Lung (tissue), 11 donors: ENCODE measurements at regions not wholly inside any gene's neighbourhood (a gene's known extent, or its start where the extent isn't known, plus 50 kb on each side); places are given as distances from the start of the nearest gene placed in this dataset.

Source experiments
- ATAC-seq: fragments of 200-7000 bp; cut with Tn5 transposase; one replicate; pipeline ENCODE4 v1.9.1; 2020; ENCODE audit warnings: moderate number of reproducible peaks; ENCODE audit not compliant: insufficient read depth, low FRiP score
- DNase-seq, 3 donors: peaks; one replicate each; pipeline ENCODE4 v3.0.0-alpha.2; 2013 to 2017
- H3K27ac ChIP-seq, 2 donors: one replicate each; pipeline ENCODE4 v1.5.1; 2013; ENCODE audit warnings: mild to moderate bottlenecking in 2 of 2, moderate library complexity in 2 of 2, control low read depth in 1 of 2, inconsistent platforms in 1 of 2, low read depth in 1 of 2, low read length in 1 of 2
- H3K27me3 ChIP-seq, 3 donors: one replicate each; pipeline ENCODE4 v1.5.1; 2013; ENCODE audit warnings: low read length in 2 of 3; ENCODE audit not compliant: control insufficient read depth in 3 of 3, insufficient read depth in 3 of 3
- H3K36me3 ChIP-seq, 4 donors: one replicate each; pipeline ENCODE4 v1.5.1; 2013; ENCODE audit warnings: low read length in 4 of 4, mild to moderate bottlenecking in 1 of 4, moderate library complexity in 1 of 4; ENCODE audit not compliant: control insufficient read depth in 4 of 4, insufficient read depth in 4 of 4
- H3K4me1 ChIP-seq, 5 donors: one replicate each; pipeline ENCODE4 v1.5.1; 2013; ENCODE audit warnings: low read length in 5 of 5, mild to moderate bottlenecking in 2 of 5, moderate library complexity in 1 of 5; ENCODE audit not compliant: control insufficient read depth in 5 of 5, insufficient read depth in 5 of 5
- H3K4me3 ChIP-seq: one replicate; pipeline ENCODE4 v1.5.1; 2013; ENCODE audit warnings: mild to moderate bottlenecking, control low read depth, moderate library complexity
- H3K9ac ChIP-seq, 2 donors: one replicate each; pipeline ENCODE4 v1.5.1; 2013; ENCODE audit warnings: low read length in 2 of 2, control low read depth in 1 of 2; ENCODE audit not compliant: insufficient read depth in 1 of 2
- H3K9me3 ChIP-seq, 4 donors: one replicate each; pipeline ENCODE4 v1.5.1; 2013; ENCODE audit warnings: low read length in 3 of 4, mild to moderate bottlenecking in 1 of 4, moderate library complexity in 1 of 4; ENCODE audit not compliant: control insufficient read depth in 4 of 4, insufficient read depth in 3 of 4
- CTCF ChIP-seq: IDR thresholded peaks from 2 replicates; pipeline ENCODE4 v1.5.1; 2012; ENCODE audit warnings: mild to moderate bottlenecking; ENCODE audit errors: control extremely low read depth, extremely low read depth
- WGBS, 2 donors: extraction: QIAGEN DNeasy Blood & Tissue Kit; methylation state at CpG; one replicate each; pipeline ENCODE4 v1.1.7; 2013; 5-methylcytosine and 5-hydroxymethylcytosine counted together
- donor health status: control.
- donor health status: control.
- donor health status: Bipolar disorder and iron deficiency.
- donor health status: healthy.
- donor health status: DM: yes; HTN: yes; CAD: no.

GRCh38 chr4:100084892-100085291, 105.4 kb downstream of the DDIT4L start:
- no peaks in the 10 kb centered on the region for H3K36me3 ChIP-seq
- 61 to 65% methylated on average over 1 of the region's 1 CpG for WGBS, 2 donors
- no peak for TF ChIP-seq CTCF
- no peaks in the 10 kb centered on the region for H3K27me3 ChIP-seq
- H3K9me3 ChIP-seq, result no peaks in the 10 kb centered on the region
- H3K9ac ChIP-seq, result no peak overlapping the region
- no peak for DNase-seq
- H3K27ac ChIP-seq, result no peak overlapping the region
- H3K4me1 ChIP-seq, result peaks cover 0 to 6% (median 2%) of the 10 kb centered on the region in 5 donors
- no peak overlapping the region for H3K4me3 ChIP-seq
- no peak for ATAC-seq

- no peak for ATAC-seq
- no peaks in the 10 kb centered on the region for H3K9me3 ChIP-seq
Measured at GRCh38 chr4:100083289-100083688, 107.0 kb downstream of the DDIT4L start.

GRCh38 chr4:100082852-100083251, 107.4 kb downstream of the DDIT4L start:
- no peak for TF ChIP-seq CTCF
- Histone ChIP-seq H3K27ac (no peak overlapping the region), H3K9me3 (no peaks in the 10 kb centered on the region), H3K4me1 (peaks cover 0 to 4% (median 0%) of the 10 kb centered on the region in 5 donors), H3K4me3 (no peak overlapping the region), H3K27me3 (no peaks in the 10 kb centered on the region), H3K36me3 (no peaks in the 10 kb centered on the region), H3K9ac (no peak overlapping the region)
- ATAC-seq, result no peak
- WGBS, 2 donors, result 86 to 94% methylated on average over 1 of the region's 1 CpG
- DNase-seq, result no peak

More at GRCh38 chr4:100083289-100083688, 107.0 kb downstream of the DDIT4L start:
- H3K27me3 ChIP-seq, result no peaks in the 10 kb centered on the region
- TF ChIP-seq CTCF, result no peak
- no peak for DNase-seq
- no peak overlapping the region for H3K4me3 ChIP-seq
- H3K27ac ChIP-seq, result no peak overlapping the region
- H3K4me1 ChIP-seq, result peaks cover 0 to 5% (median 2%) of the 10 kb centered on the region in 5 donors
- no peak overlapping the region for H3K9ac ChIP-seq
- no peaks in the 10 kb centered on the region for H3K36me3 ChIP-seq

- no peaks in the 10 kb centered on the region for H3K27me3 ChIP-seq
- H3K4me1 ChIP-seq, result no peaks in the 10 kb centered on the region
- no peak for TF ChIP-seq CTCF
- H3K27ac ChIP-seq, result no peak overlapping the region
- no peak overlapping the region for H3K9ac ChIP-seq
- DNase-seq, result no peak
- no peaks in the 10 kb centered on the region for H3K9me3 ChIP-seq
- H3K36me3 ChIP-seq, result no peaks in the 10 kb centered on the region
- H3K4me3 ChIP-seq, result no peak overlapping the region
- WGBS, 2 donors, result 65 to 85% methylated on average over 1 of the region's 1 CpG
- ATAC-seq, result no peak
Measured at GRCh38 chr4:100081491-100081890, 108.8 kb downstream of the DDIT4L start.
